Skin epidermis (tissue), 12 donors: ENCODE measurements at regions not wholly inside any gene's neighbourhood (a gene's known extent, or its start where the extent isn't known, plus 50 kb on each side); places are given as distances from the start of the nearest gene placed in this dataset.
"Not testable (repeated sequence)": the region's sequence is repeated elsewhere in the genome, so short reads cannot be mapped to it uniquely, and the experiment has no call there.

Experiments
- H3K27ac ChIP-seq, 21 experiments: fragments of 200-600 bp; sonication (generic) in 11 of 21; one replicate each; pipeline ENCODE4 v1.5.0; 2020; ENCODE audit warnings: mild to moderate bottlenecking in 3 of 21, inconsistent platforms in 2 of 21, moderate library complexity in 2 of 21
- H3K4me3 ChIP-seq, 7 experiments: fragments of 200-600 bp; sonication (generic) in 2 of 7; one replicate each; pipeline ENCODE4 v1.5.0; 2020; ENCODE audit warnings: inconsistent platforms in 2 of 7, mild to moderate bottlenecking in 2 of 7, moderate library complexity in 1 of 7

- not testable (repeated sequence) for H3K4me3 ChIP-seq
Measured at GRCh38 chr12:124070394-124071074, 97.5 kb downstream of the ZNF664 start.

GRCh38 chr12:124071075-124071443 is 98.0 kb downstream of the ZNF664 start:
- Histone ChIP-seq H3K4me3 (no peak overlapping the region), H3K27ac (no peak overlapping the region)

More at GRCh38 chr12:124070394-124071074, 97.5 kb downstream of the ZNF664 start:
- H3K27ac ChIP-seq: not testable (repeated sequence)

- H3K27ac ChIP-seq: no peak overlapping the region
- no peak overlapping the region for H3K4me3 ChIP-seq
Measured at GRCh38 chr12:124073356-124074035, 100.5 kb downstream of the ZNF664 start.

- Histone ChIP-seq H3K4me3 (no peak overlapping the region), H3K27ac (no peak overlapping the region)
Measured at GRCh38 chr12:124075841-124076240, 102.8 kb downstream of the ZNF664 start.

GRCh38 chr12:124077701-124078100 is 104.7 kb downstream of the ZNF664 start:
- Histone ChIP-seq H3K27ac (no peak overlapping the region), H3K4me3 (no peak overlapping the region)

- H3K4me3 ChIP-seq: no peak overlapping the region
- no peak overlapping the region for H3K27ac ChIP-seq
Measured at GRCh38 chr12:124078800-124079199, 105.8 kb downstream of the ZNF664 start.

- Histone ChIP-seq H3K27ac (no peak overlapping the region), H3K4me3 (no peak overlapping the region)
Measured at GRCh38 chr12:124080649-124081048, 107.6 kb downstream of the ZNF664 start.

GRCh38 chr12:124082012-124082411 is 109.0 kb downstream of the ZNF664 start:
- no peak overlapping the region for H3K27ac ChIP-seq

GRCh38 chr12:124082687-124083086 is 109.7 kb downstream of the ZNF664 start:
- Histone ChIP-seq H3K4me3 (no peak overlapping the region), H3K27ac (no peak overlapping the region)

More at GRCh38 chr12:124082012-124082411, 109.0 kb downstream of the ZNF664 start:
- H3K4me3 ChIP-seq: no peak overlapping the region

GRCh38 chr12:124083708-124084107 is 110.7 kb downstream of the ZNF664 start:
- H3K27ac ChIP-seq: no peak overlapping the region
- H3K4me3 ChIP-seq: no peak overlapping the region

GRCh38 chr12:124085419-124086296 is 112.6 kb downstream of the ZNF664 start:
- Histone ChIP-seq H3K4me3 (no peak overlapping the region), H3K27ac (no peak overlapping the region)

GRCh38 chr12:124086299-124086898 is 113.4 kb downstream of the ZNF664 start:
- no peak overlapping the region for H3K27ac ChIP-seq
- H3K4me3 ChIP-seq: no peak overlapping the region

- H3K4me3 ChIP-seq: no peak overlapping the region
Measured at GRCh38 chr12:124087266-124088051, 114.4 kb downstream of the ZNF664 start.

GRCh38 chr12:124088217-124088907 is 115.3 kb downstream of the ZNF664 start:
- no peak overlapping the region for H3K4me3 ChIP-seq
- H3K27ac ChIP-seq: no peak overlapping the region

More at GRCh38 chr12:124087266-124088051, 114.4 kb downstream of the ZNF664 start:
- H3K27ac ChIP-seq: no peak overlapping the region

GRCh38 chr12:124089181-124089914 is 116.3 kb downstream of the ZNF664 start:
- H3K4me3 ChIP-seq, H3K27ac ChIP-seq: not testable (repeated sequence)

- Histone ChIP-seq H3K27ac (no peak overlapping the region), H3K4me3 (no peak overlapping the region)
Measured at GRCh38 chr12:124091835-124092234, 118.8 kb downstream of the ZNF664 start.

GRCh38 chr12:124092532-124092931 is 119.5 kb downstream of the ZNF664 start:
- H3K27ac ChIP-seq, H3K4me3 ChIP-seq: not testable (repeated sequence)

GRCh38 chr12:124093297-124093696 is 120.3 kb downstream of the ZNF664 start:
- H3K4me3 ChIP-seq: no peak overlapping the region

More at GRCh38 chr12:124093297-124093696, 120.3 kb downstream of the ZNF664 start:
- H3K27ac ChIP-seq: no peak overlapping the region
